IPS DF 6.9 (cell line): ENCODE measurements at regions not wholly inside any gene's neighbourhood (a gene's known extent, or its start where the extent isn't known, plus 50 kb on each side); places are given as distances from the start of the nearest gene placed in this dataset.

ENCODE experiments used
- DNase-seq: peaks from one replicate; pipeline ENCODE4 v3.0.0-alpha.2; 2013; ENCODE audit warnings: low read depth, low spot score
- H3K27ac ChIP-seq: one replicate; pipeline ENCODE4 v1.5.1; 2013; ENCODE audit warnings: low read length, control low read depth
- H3K27me3 ChIP-seq: 2 replicates; pipeline ENCODE4 v1.6.1; 2013; ENCODE audit warnings: mild to moderate bottlenecking, low read length; ENCODE audit not compliant: control insufficient read depth, insufficient read depth
- H3K36me3 ChIP-seq: 2 replicates; pipeline ENCODE4 v1.6.1; 2013; ENCODE audit warnings: low read length; ENCODE audit not compliant: control insufficient read depth, insufficient read depth
- H3K4me1 ChIP-seq: 2 replicates; pipeline ENCODE4 v1.6.1; 2013; ENCODE audit warnings: low read length; ENCODE audit not compliant: control insufficient read depth, insufficient read depth
- H3K4me3 ChIP-seq: 2 replicates; pipeline ENCODE4 v1.5.1; 2013; ENCODE audit warnings: mild to moderate bottlenecking, low read length
- H3K9me3 ChIP-seq: 2 replicates; pipeline ENCODE4 v1.6.1; 2013; ENCODE audit warnings: low read length, inconsistent platforms; ENCODE audit not compliant: control insufficient read depth, insufficient read depth
- WGBS: extraction: QIAGEN DNeasy Blood & Tissue Kit; methylation state at CpG from one replicate; pipeline ENCODE4 v1.1.7; 2013; ENCODE audit warnings: mixed read lengths, missing lambda C conversion rate; ENCODE audit not compliant: insufficient read length, insufficient coverage; 5-methylcytosine and 5-hydroxymethylcytosine counted together

DNA sequence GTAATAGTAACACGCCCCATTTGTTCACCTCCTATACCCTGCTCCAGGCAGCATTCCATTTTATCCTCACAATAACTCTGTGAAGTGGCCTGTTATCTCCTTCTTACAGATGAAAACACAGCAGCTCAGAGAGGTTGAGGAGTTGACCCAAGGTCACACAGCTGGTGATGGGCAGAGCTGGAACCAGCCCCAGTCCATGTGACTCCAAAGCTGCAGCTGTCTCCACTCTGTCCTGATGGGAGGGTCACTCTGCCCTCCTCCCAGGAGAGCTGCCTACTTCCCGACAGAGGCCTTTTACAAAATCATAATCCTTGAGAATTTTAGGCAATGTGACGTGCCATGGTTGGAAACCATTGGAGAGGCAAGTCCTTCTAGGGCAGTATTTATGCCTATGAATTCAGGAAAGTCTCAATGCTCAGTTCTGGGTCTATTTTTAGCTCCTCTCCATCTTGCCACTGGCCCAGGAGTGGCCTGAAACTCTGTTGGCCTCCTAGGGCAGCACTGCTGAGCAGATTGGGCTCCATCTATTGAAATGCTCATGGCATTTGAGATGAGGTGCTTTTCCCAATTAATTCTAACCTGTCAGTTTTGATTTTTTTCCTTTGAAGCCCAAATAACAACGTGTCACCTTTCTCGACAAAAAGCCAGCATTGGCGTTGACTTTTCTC is 50.1 kb upstream of the KCNK12 start:
- H3K4me3 ChIP-seq = no peak overlapping the region
- no peaks in the 10 kb centered on the region for H3K36me3 ChIP-seq
- peaks cover 3% of the 10 kb centered on the region; the same call in 1 of the 2 replicates for H3K4me1 ChIP-seq
- no CpG with 5 or more reads among the region's 6 CpGs for WGBS
- no peak overlapping the region for H3K27ac ChIP-seq
- no peak for DNase-seq
- no peaks in the 10 kb centered on the region for H3K9me3 ChIP-seq
- no peaks in the 10 kb centered on the region for H3K27me3 ChIP-seq
